ENCODE measurements at regions not wholly inside any gene's neighbourhood (a gene's known extent, or its start where the extent isn't known, plus 50 kb on each side); places are given as distances from the start of the nearest gene placed in this dataset.

GRCh38 chr4:62398318-62398717 lies 1198.2 kb downstream of the ADGRL3 start:
- H3K27me3 ChIP-seq, result no peaks in the 10 kb centered on the region
- intact Hi-C loops (cut with DNase I; ENCODE audit: low total_unique reads), result no loop called here
- no peaks in the 10 kb centered on the region for H3K36me3 ChIP-seq (ENCODE audit: low read depth, missing control alignments)
- H3K27ac ChIP-seq, result no peak overlapping the region
- WGBS, 2 donors, result 83 to 95% methylated on average over 3 of the region's 3 CpGs
- no peaks in the 10 kb centered on the region for H3K9me3 ChIP-seq
- DNase-seq, result no peak
- H3K4me3 ChIP-seq, result no peak overlapping the region
- TF ChIP-seq POLR2A (IDR thresholded peaks at IDR 0.05) (no peak), CTCF (IDR thresholded peaks at IDR 0.05) (no peak)
- H3K4me1 ChIP-seq, result no peaks in the 10 kb centered on the region

- H3K27me3 ChIP-seq, result no peaks in the 10 kb centered on the region
- H3K27ac ChIP-seq, result no peak overlapping the region
- H3K4me1 ChIP-seq, result no peaks in the 10 kb centered on the region
- no peak for TF ChIP-seq CTCF (IDR thresholded peaks at IDR 0.05)
- TF ChIP-seq POLR2A (IDR thresholded peaks at IDR 0.05), result no peak
- H3K9me3 ChIP-seq, result no peaks in the 10 kb centered on the region
- no peaks in the 10 kb centered on the region for H3K36me3 ChIP-seq (ENCODE audit: low read depth, missing control alignments)
- intact Hi-C loops (cut with DNase I; ENCODE audit: low total_unique reads), result no loop called here
- no peak overlapping the region for H3K4me3 ChIP-seq
- no peak for DNase-seq
- 48 to 50% methylated on average over 1 of the region's 1 CpG for WGBS, 2 donors
Measured at GRCh38 chr4:62394766-62395165, 1194.6 kb downstream of the ADGRL3 start.

GRCh38 chr4:62387808-62388207 lies 1187.7 kb downstream of the ADGRL3 start:
- Histone ChIP-seq H3K4me3 (no peak overlapping the region), H3K27me3 (no peaks in the 10 kb centered on the region), H3K36me3 (ENCODE audit: low read depth, missing control alignments) (no peaks in the 10 kb centered on the region), H3K27ac (no peak overlapping the region), H3K4me1 (no peaks in the 10 kb centered on the region), H3K9me3 (no peaks in the 10 kb centered on the region)
- intact Hi-C loops (cut with DNase I; ENCODE audit: low total_unique reads), result no loop called here
- no peak for DNase-seq
- WGBS, 2 donors, result 56 to 67% methylated on average over 3 of the region's 3 CpGs
- TF ChIP-seq POLR2A (IDR thresholded peaks at IDR 0.05) (no peak), CTCF (IDR thresholded peaks at IDR 0.05) (no peak)

- Histone ChIP-seq H3K4me3 (no peak overlapping the region), H3K4me1 (no peaks in the 10 kb centered on the region), H3K36me3 (ENCODE audit: low read depth, missing control alignments) (no peaks in the 10 kb centered on the region), H3K27me3 (no peaks in the 10 kb centered on the region), H3K27ac (no peak overlapping the region), H3K9me3 (no peaks in the 10 kb centered on the region)
- no peak for DNase-seq
- intact Hi-C loops (cut with DNase I; ENCODE audit: low total_unique reads), result no loop called here
- no peak for TF ChIP-seq POLR2A (IDR thresholded peaks at IDR 0.05)
- no peak for TF ChIP-seq CTCF (IDR thresholded peaks at IDR 0.05)
Measured at GRCh38 chr4:62377700-62378099, 1177.6 kb downstream of the ADGRL3 start.

GRCh38 chr4:62377245-62377644 lies 1177.1 kb downstream of the ADGRL3 start:
- intact Hi-C loops (cut with DNase I; ENCODE audit: low total_unique reads), result no loop called here
- no peak overlapping the region for H3K4me3 ChIP-seq
- H3K36me3 ChIP-seq (ENCODE audit: low read depth, missing control alignments), result no peaks in the 10 kb centered on the region
- no peak for DNase-seq
- H3K4me1 ChIP-seq, result no peaks in the 10 kb centered on the region
- H3K27ac ChIP-seq, result no peak overlapping the region
- H3K27me3 ChIP-seq, result no peaks in the 10 kb centered on the region
- TF ChIP-seq POLR2A (IDR thresholded peaks at IDR 0.05) (no peak), CTCF (IDR thresholded peaks at IDR 0.05) (no peak)
- no peaks in the 10 kb centered on the region for H3K9me3 ChIP-seq

All from testis (tissue), 2 donors.